Adrenal gland (tissue), 9 donors: ENCODE measurements at regions not wholly inside any gene's neighbourhood (a gene's known extent, or its start where the extent isn't known, plus 50 kb on each side); places are given as distances from the start of the nearest gene placed in this dataset.

Experiments
- DNase-seq, 7 donors: peaks; one replicate each; pipeline ENCODE4 v3.0.0-alpha.2; 2019 to 2020
- H3K27ac ChIP-seq, 5 donors: fragments of 200-600 bp; sonication (generic) in 4 of 5; 1 replicate in 3 of 5; 2 replicates in 2 of 5; pipeline versions ENCODE4 v1.5.1 to v1.8.0; 2016 to 2020; ENCODE audit warnings: mild to moderate bottlenecking in 1 of 5
- H3K27me3 ChIP-seq: fragments of 200-600 bp; 2 replicates; pipeline ENCODE4 v1.8.0; 2021
- H3K36me3 ChIP-seq, 2 donors: fragments of 200-600 bp; replicated peaks in 1 of 2; 1 replicate in 1 of 2; 2 replicates in 1 of 2; pipeline versions ENCODE4 v1.5.1 to v1.8.0; 2018 to 2022
- H3K4me1 ChIP-seq, 2 donors: fragments of 200-600 bp; replicated peaks in 1 of 2; 1 replicate in 1 of 2; 2 replicates in 1 of 2; pipeline versions ENCODE4 v1.5.1 to v1.8.0; 2018 to 2021
- H3K4me3 ChIP-seq, 4 donors: fragments of 200-600 bp; sonication (generic) in 3 of 4; one replicate each; pipeline ENCODE4 v1.5.1; 2016 to 2018
- H3K9me3 ChIP-seq, 3 donors: fragments of 200-600 bp; sonication (generic) in 1 of 3; replicated peaks in 1 of 3; 1 replicate in 2 of 3; 2 replicates in 1 of 3; pipeline versions ENCODE4 v1.5.1 to v1.8.0; 2016 to 2021
- POLR2A ChIP-seq, 2 donors: fragments of 450-650 bp; IDR thresholded peaks; one replicate each; pipeline ENCODE4 v1.6.1; 2017; ENCODE audit warnings: antibody characterized with exemption in 2 of 2, mild to moderate bottlenecking in 2 of 2, moderate library complexity in 1 of 2
- WGBS, 4 donors: extraction: QIAGEN DNeasy Blood & Tissue Kit in 2 of 4; methylation state at CpG; one replicate each; pipeline versions ENCODE4 v1.1.5 to v1.1.7; 2013 to 2017; 5-methylcytosine and 5-hydroxymethylcytosine counted together
- intact Hi-C, 2 donors: fragments of 100-400 bp; cut with DNase I; formaldehyde crosslinking; loops; one replicate each; pipeline versions ENCODE4 v1.14.1 to v1.15.0; 2022 to 2023
- TF ChIP-seq, protein P1 (sequence below), 6 experiments: fragments of 450-650 bp in 4 of 6; fragments of 200-600 bp in 2 of 6; sonication (generic) in 1 of 6; IDR thresholded peaks; 1 replicate in 5 of 6; 2 replicates in 1 of 6; pipeline versions ENCODE4 v1.5.1 to v1.8.0; 2016 to 2021; ENCODE audit warnings: antibody characterized with exemption in 6 of 6, mild to moderate bottlenecking in 2 of 6, moderate library complexity in 1 of 6
- donor health status: healthy with polysubstance abuse.
- donor health status: Bipolar disorder and iron deficiency.
- donor health status: DM: yes; HTN: yes; CAD: no.
- donor health status: DM: no; HTN: no; CAD: no.
- donor health status: DM: no; HTN: no; CAD: no.

DNA sequence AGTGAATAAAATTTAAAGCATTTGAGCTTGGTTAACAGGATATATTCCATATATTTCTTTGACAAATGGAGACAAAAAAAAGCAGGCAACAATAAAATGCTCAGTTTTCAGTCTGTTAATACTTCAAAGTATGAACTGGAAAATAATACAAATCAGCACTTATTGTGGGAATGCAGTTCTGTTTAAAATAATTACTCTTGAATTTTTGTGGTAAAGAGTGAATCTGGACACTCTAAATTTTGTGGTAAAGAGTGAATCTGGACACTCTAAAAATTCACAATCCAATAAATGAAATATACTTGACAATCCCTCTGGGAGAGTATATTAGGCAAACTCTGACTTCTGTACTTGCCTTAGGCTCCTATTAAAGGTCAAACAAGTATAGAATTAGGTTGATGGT lies 141.9 kb upstream of the RASA1 start:
- Histone ChIP-seq H3K4me3 (no peak overlapping the region), H3K27ac (no peak overlapping the region), H3K36me3 (no peaks in the 10 kb centered on the region), H3K27me3 (no peaks in the 10 kb centered on the region), H3K4me1 (peaks cover 0 to 5% of the 10 kb centered on the region in 2 donors), H3K9me3 (no peaks in the 10 kb centered on the region)
- intact Hi-C loops = no loop called here
- TF ChIP-seq, protein P1, sequence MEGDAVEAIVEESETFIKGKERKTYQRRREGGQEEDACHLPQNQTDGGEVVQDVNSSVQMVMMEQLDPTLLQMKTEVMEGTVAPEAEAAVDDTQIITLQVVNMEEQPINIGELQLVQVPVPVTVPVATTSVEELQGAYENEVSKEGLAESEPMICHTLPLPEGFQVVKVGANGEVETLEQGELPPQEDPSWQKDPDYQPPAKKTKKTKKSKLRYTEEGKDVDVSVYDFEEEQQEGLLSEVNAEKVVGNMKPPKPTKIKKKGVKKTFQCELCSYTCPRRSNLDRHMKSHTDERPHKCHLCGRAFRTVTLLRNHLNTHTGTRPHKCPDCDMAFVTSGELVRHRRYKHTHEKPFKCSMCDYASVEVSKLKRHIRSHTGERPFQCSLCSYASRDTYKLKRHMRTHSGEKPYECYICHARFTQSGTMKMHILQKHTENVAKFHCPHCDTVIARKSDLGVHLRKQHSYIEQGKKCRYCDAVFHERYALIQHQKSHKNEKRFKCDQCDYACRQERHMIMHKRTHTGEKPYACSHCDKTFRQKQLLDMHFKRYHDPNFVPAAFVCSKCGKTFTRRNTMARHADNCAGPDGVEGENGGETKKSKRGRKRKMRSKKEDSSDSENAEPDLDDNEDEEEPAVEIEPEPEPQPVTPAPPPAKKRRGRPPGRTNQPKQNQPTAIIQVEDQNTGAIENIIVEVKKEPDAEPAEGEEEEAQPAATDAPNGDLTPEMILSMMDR (IDR thresholded peaks at IDR 0.05) = no peak
- TF ChIP-seq POLR2A (IDR thresholded peaks at IDR 0.05) = no peak
- no peak for DNase-seq

DNA sequence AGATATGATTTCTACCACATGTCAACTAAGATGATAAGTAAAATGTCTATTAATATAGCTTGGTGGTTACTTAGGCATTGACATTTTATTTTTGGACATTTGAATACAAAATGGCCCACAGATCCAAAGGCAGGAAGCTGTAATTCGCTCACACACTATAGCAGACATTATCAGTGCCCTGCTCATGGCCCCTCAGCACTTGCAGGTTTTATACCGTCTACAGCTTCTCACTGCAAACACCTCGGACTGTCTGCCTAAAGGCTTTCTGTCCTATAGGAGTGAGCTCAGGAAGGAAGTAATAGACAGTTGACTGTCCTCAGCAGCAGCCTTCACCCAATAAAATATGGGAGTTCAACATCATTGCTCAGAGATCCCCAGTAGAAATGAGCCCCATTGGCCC lies 140.8 kb upstream of the RASA1 start:
- Histone ChIP-seq H3K36me3 (no peaks in the 10 kb centered on the region), H3K27me3 (no peaks in the 10 kb centered on the region), H3K9me3 (no peaks in the 10 kb centered on the region), H3K4me3 (no peak overlapping the region), H3K4me1 (no peaks in the 10 kb centered on the region), H3K27ac (no peak overlapping the region)
- intact Hi-C loops = no loop called here
- no peak for DNase-seq
- 61 to 81% (median 65%) methylated on average over 3 of the region's 3 CpGs for WGBS, 4 donors
- no peak for TF ChIP-seq POLR2A (IDR thresholded peaks at IDR 0.05)
- TF ChIP-seq, protein P1 (IDR thresholded peaks at IDR 0.05) = no peak

DNA sequence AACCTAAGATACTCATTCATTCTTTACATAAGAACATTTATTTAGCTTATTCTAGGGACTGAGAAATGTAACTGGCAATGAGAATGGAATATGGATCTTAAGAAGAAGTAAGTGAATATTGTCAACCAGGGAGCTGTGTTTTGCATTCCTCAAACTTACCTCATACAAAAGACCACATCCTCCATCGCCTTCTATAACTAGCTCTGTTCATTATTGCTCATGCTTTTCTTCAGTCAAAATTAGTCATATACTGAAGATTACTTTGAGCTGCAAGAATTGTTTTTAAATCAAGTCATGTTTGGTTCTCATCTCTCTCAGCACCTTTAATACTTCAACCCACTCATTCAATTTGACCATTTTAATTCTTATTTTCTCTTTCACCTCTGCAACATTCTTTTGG lies 140.3 kb upstream of the RASA1 start:
- 77 to 82% (median 79%) methylated on average over 1 of the region's 1 CpG for WGBS, 4 donors
- H3K9me3 ChIP-seq = no peaks in the 10 kb centered on the region
- intact Hi-C loops = no loop called here
- H3K36me3 ChIP-seq = no peaks in the 10 kb centered on the region
- DNase-seq = no peak
- H3K4me3 ChIP-seq = no peak overlapping the region
- H3K4me1 ChIP-seq = no peaks in the 10 kb centered on the region
- H3K27me3 ChIP-seq = no peaks in the 10 kb centered on the region
- TF ChIP-seq, protein P1 (IDR thresholded peaks at IDR 0.05) = no peak
- TF ChIP-seq POLR2A (IDR thresholded peaks at IDR 0.05) = no peak
- H3K27ac ChIP-seq = no peak overlapping the region

- TF ChIP-seq, protein P1 (IDR thresholded peaks at IDR 0.05) = no peak
- no peak for TF ChIP-seq POLR2A (IDR thresholded peaks at IDR 0.05)
- Histone ChIP-seq H3K4me3 (no peak overlapping the region), H3K27ac (no peak overlapping the region), H3K36me3 (no peaks in the 10 kb centered on the region), H3K4me1 (no peaks in the 10 kb centered on the region), H3K27me3 (no peaks in the 10 kb centered on the region), H3K9me3 (no peaks in the 10 kb centered on the region)
- intact Hi-C loops = no loop called here
- no peak for DNase-seq
- WGBS, 4 donors = 57 to 68% (median 61%) methylated on average over 3 of the region's 3 CpGs
These were observed 139.6 kb upstream of the RASA1 start for GRCh38 chr5:87127956-87128687.
